Erythroblast (primary cell): ENCODE measurements at regions not wholly inside any gene's neighbourhood (a gene's known extent, or its start where the extent isn't known, plus 50 kb on each side); places are given as distances from the start of the nearest gene placed in this dataset.

ENCODE experiments used
- DNase-seq, 2 experiments: peaks; one replicate each; lab custom pipeline; 2025; lab: John Stamatoyannopoulos, UW
- GATA1 ChIP-seq: IDR thresholded peaks from 2 replicates; pipeline ENCODE4 v1.6.1; 2011; ENCODE audit warnings: low read depth, mild to moderate bottlenecking, control low read depth, low read length, moderate library complexity
- POLR2A ChIP-seq: IDR thresholded peaks from 2 replicates; pipeline ENCODE4 v1.6.1; 2011; ENCODE audit warnings: mild to moderate bottlenecking, low read length

GRCh38 chr14:49367696-49368095 is 218.5 kb downstream of the RPS29 start:
- no peak for DNase-seq
- TF ChIP-seq POLR2A: no peak
- TF ChIP-seq GATA1: no peak

- TF ChIP-seq GATA1 (no peak), POLR2A (no peak)
These were observed 219.8 kb downstream of the RPS29 start for GRCh38 chr14:49366416-49366815.

GRCh38 chr14:49364752-49365117 is 221.4 kb downstream of the RPS29 start:
- no peak for DNase-seq

More at GRCh38 chr14:49366416-49366815, 219.8 kb downstream of the RPS29 start:
- DNase-seq: no peak

GRCh38 chr14:49363821-49364751 is 222.1 kb downstream of the RPS29 start:
- TF ChIP-seq POLR2A: no peak
- no peak for TF ChIP-seq GATA1
- no peak for DNase-seq

More at GRCh38 chr14:49364752-49365117, 221.4 kb downstream of the RPS29 start:
- TF ChIP-seq GATA1: no peak
- TF ChIP-seq POLR2A: no peak

- no peak for DNase-seq
- TF ChIP-seq POLR2A: no peak
- no peak for TF ChIP-seq GATA1
These were observed 223.3 kb downstream of the RPS29 start for GRCh38 chr14:49362916-49363315.

- no peak for DNase-seq
- TF ChIP-seq GATA1 (no peak), POLR2A (no peak)
These were observed 247.1 kb downstream of the RPS29 start for GRCh38 chr14:49339130-49339529.

- no peak for DNase-seq
- no peak for TF ChIP-seq GATA1
- no peak for TF ChIP-seq POLR2A
These were observed 266.4 kb downstream of the RPS29 start for GRCh38 chr14:49319810-49320209.

- TF ChIP-seq POLR2A (no peak), GATA1 (no peak)
- DNase-seq: no peak
These were observed 270.6 kb downstream of the RPS29 start for GRCh38 chr14:49315570-49315969.

GRCh38 chr14:49314737-49315136 is 271.4 kb downstream of the RPS29 start:
- no peak for DNase-seq
- TF ChIP-seq GATA1: no peak
- no peak for TF ChIP-seq POLR2A

- no peak for DNase-seq
- TF ChIP-seq GATA1: no peak
- no peak for TF ChIP-seq POLR2A
These were observed 273.1 kb downstream of the RPS29 start for GRCh38 chr14:49313108-49313507.

- no peak for DNase-seq
- TF ChIP-seq POLR2A (no peak), GATA1 (no peak)
These were observed 275.9 kb downstream of the RPS29 start for GRCh38 chr14:49310298-49310697.

GRCh38 chr14:49306152-49306751 is 279.9 kb downstream of the RPS29 start:
- DNase-seq: peak in 1 of 2 experiments; percentile 26
- no peak for TF ChIP-seq GATA1
- no peak for TF ChIP-seq POLR2A

- peak; percentile 4 to 7 for DNase-seq
- no peak for TF ChIP-seq POLR2A
- no peak for TF ChIP-seq GATA1
These were observed 282.1 kb downstream of the RPS29 start for GRCh38 chr14:49303946-49304516.

GRCh38 chr14:49297102-49297501 is 289.1 kb downstream of the RPS29 start:
- TF ChIP-seq POLR2A (no peak), GATA1 (no peak)
- DNase-seq: no peak

- DNase-seq: no peak
- TF ChIP-seq GATA1: no peak
- TF ChIP-seq POLR2A: no peak
These were observed 291.5 kb downstream of the RPS29 start for GRCh38 chr14:49294621-49295148.

GRCh38 chr14:49287004-49287403 is 299.2 kb downstream of the RPS29 start:
- no peak for DNase-seq
- TF ChIP-seq POLR2A (no peak), GATA1 (no peak)
